ENCODE measurements at regions not wholly inside any gene's neighbourhood (a gene's known extent, or its start where the extent isn't known, plus 50 kb on each side); places are given as distances from the start of the nearest gene placed in this dataset.
"Not testable (repeated sequence)": the region's sequence is repeated elsewhere in the genome, so short reads cannot be mapped to it uniquely, and the experiment has no call there.

DNA sequence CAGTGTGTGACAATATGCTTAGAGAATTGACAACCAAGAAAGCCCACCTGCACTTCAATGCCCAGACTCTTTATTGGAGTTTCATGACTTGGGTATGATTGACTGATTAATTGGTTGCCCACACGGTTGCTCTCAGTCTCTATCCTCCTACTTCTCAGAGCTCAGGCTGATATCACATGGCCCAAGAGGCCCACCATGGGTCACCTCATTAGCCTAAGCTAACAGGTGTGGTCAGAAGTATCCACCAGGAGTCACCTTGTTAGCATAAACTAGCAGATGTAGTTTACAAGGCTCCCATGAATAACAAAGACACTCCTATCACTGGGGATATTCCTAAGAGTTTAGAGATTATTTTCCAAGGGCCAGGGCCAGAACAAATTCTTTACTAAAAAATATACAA is 120.2 kb upstream of the MBNL1 start:
- no peak overlapping the region for H3K4me3 ChIP-seq
- no peaks in the 10 kb centered on the region for H3K27me3 ChIP-seq
- no peaks in the 10 kb centered on the region for H3K9me3 ChIP-seq
- no peaks in the 10 kb centered on the region for H3K36me3 ChIP-seq
- no peak for DNase-seq

DNA sequence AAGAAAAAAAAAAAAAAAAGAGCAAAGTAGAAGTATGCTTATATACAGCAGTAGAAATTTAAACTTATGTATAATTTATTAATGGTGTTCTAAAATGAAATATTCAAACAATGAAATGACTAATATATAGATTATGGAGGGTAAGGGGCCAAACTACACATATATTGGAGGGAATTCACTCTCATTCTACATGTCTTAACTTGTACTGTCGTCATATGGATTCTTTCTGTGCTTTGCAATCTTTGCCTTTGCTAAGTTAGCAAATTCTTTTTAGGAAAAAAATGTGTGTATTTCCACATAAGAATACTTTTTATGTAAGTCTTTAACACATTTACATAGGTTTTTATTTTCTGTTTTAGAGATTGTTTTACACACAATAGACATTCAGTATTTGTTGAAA is 118.9 kb upstream of the MBNL1 start:
- H3K9me3 ChIP-seq, result no peaks in the 10 kb centered on the region
- H3K4me3 ChIP-seq, result no peak overlapping the region
- no peak for DNase-seq
- H3K27me3 ChIP-seq, result no peaks in the 10 kb centered on the region
- no peaks in the 10 kb centered on the region for H3K36me3 ChIP-seq

DNA sequence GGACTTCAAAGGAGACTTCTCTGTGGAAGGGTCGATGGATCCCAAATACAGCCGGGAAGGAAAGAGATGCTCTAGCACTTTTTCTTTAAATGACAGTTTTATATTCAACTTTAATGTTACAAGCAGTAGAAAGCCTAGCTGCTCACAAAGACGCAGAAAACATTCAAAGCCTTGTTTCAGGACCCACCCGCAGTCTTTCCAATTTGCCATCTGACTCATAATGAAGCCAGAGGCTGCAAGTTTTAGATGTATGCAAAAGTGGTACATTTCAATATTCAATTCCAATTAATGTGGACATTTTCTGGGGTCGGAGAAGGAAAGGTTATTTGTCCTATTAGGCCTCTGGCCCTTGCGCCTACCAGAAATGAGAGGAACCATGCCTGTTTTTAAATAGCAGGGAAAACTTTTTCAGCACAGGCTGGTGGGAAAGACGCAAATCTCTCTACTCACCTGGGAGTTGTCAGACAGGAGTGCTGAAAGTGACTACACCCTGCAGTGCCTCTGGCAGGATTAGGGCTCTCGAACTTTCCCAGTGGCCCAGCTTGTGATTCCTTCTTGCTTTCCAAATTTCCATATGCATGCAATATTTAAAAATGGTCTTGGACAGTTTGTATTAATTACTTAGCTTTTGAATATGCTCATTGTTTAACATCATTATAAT is 117.4 kb upstream of the MBNL1 start:
- no peaks in the 10 kb centered on the region for H3K36me3 ChIP-seq
- no peaks in the 10 kb centered on the region for H3K27me3 ChIP-seq
- no peaks in the 10 kb centered on the region for H3K9me3 ChIP-seq
- no peak overlapping the region for H3K4me3 ChIP-seq
- DNase-seq, result no peak

DNA sequence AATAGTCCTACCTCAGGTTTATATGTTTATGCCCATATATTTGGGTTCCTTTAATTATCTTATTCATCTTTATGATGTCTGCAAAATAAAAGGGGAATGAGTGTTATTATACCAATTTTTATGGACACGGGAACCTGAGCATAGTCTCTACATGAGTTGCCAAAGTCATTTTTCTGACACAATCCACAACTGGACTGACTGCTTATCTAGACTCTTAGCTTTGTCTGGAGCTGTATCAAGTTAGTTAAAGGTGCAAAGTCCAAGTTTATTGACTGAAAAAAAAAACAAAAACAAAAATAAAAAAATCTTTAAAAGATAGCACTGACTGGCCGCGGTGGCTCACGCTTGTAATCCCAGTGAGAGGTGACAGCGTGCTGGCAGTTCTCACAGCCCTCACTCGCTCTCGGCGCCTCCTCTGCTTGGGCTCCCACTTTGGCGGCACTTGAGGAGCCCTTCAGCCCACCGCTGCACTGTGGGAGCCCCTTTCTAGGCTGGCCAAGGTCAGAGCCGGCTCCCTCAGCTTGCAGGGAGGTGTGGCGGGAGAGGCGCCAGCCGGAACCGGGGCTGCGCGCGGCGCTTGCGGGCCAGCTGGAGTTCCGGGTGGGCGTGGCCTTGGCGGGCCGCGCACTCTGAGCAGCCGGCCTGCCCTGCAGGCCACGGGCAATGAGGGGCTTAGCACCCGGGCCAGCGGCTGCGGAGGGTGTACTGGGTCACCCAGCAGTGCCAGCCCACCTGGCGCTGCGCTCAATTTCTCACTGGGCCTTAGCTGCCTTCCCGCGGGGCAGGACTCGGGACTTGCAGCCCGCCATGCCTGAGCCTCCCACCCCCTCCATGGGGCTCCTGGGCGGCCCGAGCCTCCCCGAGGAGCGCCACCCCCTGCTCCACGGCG is 116.6 kb upstream of the MBNL1 start:
- not testable (repeated sequence) for H3K36me3 ChIP-seq, H3K27me3 ChIP-seq, DNase-seq, H3K9me3 ChIP-seq, H3K4me3 ChIP-seq

DNA sequence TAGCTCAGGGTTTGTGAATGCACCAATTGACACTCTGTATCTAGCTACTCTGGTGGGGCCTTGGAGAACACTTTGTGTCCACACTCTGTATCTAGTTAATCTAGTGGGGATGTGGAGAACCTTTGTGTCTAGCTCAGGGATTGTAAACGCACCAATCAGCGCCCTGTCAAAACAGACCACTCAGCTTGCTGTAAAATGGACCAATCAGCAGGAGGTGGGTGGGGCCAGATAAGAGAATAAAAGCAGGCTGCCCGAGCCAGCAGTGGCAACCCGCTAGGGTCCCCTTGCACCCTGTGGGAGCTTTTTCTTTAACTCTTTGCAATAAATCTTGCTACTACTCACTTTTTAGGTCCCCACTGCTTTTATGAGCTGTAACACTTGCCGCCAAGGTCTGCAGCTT is 115.6 kb upstream of the MBNL1 start:
- DNase-seq, H3K36me3 ChIP-seq, H3K9me3 ChIP-seq, H3K4me3 ChIP-seq, H3K27me3 ChIP-seq: not testable (repeated sequence)

DNA sequence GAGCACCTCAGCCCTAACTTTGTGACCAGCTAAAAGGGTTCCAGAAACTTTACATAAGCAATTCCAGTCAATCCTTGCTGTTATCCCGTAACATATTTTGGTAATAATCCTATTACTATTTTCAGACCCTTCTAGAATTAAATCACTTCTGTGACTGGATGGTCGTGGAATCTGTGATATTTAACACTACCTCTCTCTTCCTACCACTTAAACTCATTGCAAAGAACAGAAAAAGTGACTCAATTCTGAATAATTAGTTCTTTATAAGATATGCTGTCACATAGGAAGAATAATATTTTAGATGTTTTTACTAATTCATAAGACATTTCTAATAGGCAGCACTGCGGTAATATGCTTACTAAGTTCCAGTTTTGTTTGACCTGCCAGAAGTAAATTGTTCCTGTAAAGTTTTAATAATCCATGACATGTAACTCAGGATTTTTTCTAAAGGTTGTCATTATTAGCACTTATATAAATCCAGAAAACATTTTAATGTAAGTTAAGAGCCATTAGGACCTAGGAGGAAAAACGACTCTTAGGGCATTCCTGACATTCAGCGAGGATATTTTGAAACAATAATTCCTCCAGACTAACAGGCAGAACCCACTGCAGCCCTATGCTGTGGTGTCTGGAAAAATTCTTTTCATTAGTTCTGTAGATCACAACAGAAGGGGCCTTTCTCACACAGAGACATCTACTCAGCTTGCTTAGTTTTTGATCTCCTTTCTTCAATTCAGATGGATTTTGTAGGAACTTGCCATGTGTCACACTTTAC is 113.3 kb upstream of the MBNL1 start:
- Histone ChIP-seq H3K27me3 (no peaks in the 10 kb centered on the region), H3K36me3 (no peaks in the 10 kb centered on the region), H3K4me3 (no peak overlapping the region), H3K9me3 (no peaks in the 10 kb centered on the region)
- DNase-seq, result no peak

DNA sequence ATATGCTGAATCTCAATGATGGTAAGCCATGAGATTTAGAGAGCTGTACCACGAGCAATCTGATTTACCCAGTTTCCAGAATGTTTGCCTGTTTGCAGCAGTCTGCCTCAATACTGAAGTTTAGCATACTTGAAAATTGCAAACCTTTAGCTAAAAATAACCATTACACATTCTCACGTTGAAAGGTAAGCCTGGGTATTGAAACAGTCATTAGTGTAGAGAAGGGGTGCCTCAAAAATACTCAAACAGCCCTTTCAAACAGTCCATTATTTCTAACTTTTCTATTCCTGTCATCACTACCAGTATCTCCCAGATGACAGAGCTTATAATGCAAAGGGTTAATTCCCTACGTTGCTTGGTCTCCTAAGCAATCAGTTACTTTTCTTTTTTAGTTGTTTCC is 111.8 kb upstream of the MBNL1 start:
- no peaks in the 10 kb centered on the region for H3K27me3 ChIP-seq
- no peak for DNase-seq
- no peaks in the 10 kb centered on the region for H3K9me3 ChIP-seq

DNA sequence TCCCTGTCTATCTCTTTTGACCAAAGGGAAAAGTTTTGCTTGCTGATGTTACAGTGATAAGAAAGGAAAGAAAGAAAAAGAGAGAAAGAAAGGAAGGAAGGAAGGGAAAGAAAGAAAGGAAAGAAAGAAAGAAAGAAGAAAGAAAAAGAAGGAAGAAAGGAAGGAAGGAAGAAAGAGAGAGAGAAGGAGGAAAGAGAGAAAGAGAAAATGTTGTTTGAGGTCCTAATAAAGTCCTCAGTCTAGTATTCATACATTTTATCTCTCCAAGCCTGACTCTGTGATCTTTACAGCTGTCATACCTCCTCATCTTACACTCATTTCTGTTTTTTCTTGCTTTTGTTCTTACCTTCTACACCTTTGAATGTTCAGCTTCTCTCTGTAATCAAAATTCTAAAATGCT is 111.4 kb upstream of the MBNL1 start:
- Histone ChIP-seq H3K9me3 (no peaks in the 10 kb centered on the region), H3K36me3 (no peaks in the 10 kb centered on the region), H3K4me3 (no peak overlapping the region), H3K27me3 (no peaks in the 10 kb centered on the region)
- no peak for DNase-seq

More for the DNA sequence above, 111.8 kb upstream of the MBNL1 start:
- Histone ChIP-seq H3K4me3 (no peak overlapping the region), H3K36me3 (no peaks in the 10 kb centered on the region)

DNA sequence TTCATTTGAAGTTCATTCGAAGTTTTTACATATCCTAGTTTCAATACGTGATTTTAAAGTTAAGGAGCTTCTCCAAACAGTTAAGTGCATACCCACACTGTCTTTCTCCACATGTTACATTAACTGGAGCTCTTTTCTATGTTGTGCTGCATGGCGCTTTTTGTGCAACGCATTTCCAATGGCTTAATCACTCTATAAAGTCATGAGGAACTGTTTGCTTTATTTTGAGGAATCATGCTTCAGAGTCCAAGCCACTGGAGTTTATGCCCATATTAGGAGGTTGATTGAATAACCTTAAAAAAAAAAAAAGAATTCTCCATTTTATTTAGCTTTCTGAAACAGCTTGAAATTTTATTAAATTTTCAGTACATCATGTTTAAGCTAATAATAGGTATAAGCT is 109.4 kb upstream of the MBNL1 start:
- no peak overlapping the region for H3K4me3 ChIP-seq
- H3K36me3 ChIP-seq, result no peaks in the 10 kb centered on the region
- peak; percentile 31 for DNase-seq
- no peaks in the 10 kb centered on the region for H3K9me3 ChIP-seq
- no peaks in the 10 kb centered on the region for H3K27me3 ChIP-seq

DNA sequence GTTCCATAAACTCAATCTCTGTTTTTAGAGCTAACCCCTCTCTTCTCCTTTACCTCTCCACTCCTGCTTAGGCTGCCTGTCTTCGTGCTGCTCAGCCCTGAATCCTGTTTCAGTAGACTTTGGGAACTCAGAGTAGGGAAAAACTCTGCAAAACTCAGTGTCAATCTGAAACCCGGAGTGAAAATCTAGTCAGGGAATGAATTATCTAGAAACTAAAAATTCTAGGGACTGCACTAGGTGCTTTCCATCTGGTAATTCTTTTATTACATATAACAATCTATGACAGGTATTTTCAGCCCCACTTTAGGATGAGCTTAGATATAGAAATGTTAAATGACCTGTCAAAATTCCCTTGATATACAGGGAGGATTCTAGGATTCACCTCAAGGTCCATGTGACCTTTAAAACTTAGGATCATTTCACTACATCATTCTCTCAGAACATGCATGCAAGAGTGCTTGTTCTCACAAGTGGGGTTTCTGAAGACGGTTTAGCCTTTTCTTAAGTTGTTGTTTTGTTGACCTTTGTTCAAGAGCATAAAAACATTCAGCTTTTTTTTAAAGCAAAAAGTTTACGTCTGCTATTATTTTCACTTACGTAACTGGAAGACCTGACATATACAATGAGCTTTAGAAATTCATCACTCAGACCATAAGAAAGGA is 108.2 kb upstream of the MBNL1 start:
- Histone ChIP-seq H3K4me3 (no peak overlapping the region), H3K27me3 (no peaks in the 10 kb centered on the region), H3K9me3 (no peaks in the 10 kb centered on the region), H3K36me3 (no peaks in the 10 kb centered on the region)
- no peak for DNase-seq

DNA sequence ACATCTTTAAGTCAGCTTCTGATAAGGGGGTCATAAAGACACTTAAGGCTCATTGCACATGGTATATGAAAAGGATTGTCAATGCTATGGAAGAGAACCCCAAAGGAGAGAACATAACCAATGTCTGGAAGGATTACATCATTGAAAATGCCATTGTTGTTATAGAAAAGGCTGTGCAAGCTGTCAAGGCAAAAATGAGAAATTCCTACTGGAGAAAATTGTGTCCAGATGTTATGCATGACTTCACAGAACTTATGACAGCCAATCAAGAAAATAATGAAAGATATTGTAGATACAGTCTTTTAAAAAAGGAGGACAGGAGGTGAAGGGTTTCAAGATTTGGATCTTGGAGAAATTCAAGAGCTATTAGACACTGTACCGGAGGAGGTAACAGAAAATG is 96.3 kb upstream of the MBNL1 start:
- no peaks in the 10 kb centered on the region for H3K36me3 ChIP-seq
- H3K4me3 ChIP-seq, result no peak overlapping the region
- no peak for DNase-seq
- no peaks in the 10 kb centered on the region for H3K27me3 ChIP-seq
- peaks cover 2% of the 10 kb centered on the region for H3K9me3 ChIP-seq

DNA sequence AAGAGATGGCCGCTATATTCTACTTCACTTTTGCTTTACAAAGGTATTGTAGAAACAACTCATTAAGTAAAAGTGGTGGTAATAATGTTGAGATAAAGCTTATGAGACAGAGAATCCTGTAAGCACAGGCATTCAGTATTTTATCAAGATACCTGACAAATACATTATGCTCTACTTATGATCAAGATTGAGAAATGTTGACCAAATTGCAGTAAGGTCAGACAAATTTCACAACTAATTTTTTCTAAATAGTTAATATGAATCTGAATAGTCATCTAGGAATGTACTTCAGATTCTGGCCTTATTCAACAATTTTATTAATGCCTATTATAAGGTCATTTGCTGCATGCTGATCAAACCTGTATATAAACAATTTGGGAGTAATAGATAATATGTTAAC is 95.1 kb upstream of the MBNL1 start:
- no peaks in the 10 kb centered on the region for H3K36me3 ChIP-seq
- H3K4me3 ChIP-seq, result no peak overlapping the region
- peaks cover 2% of the 10 kb centered on the region for H3K9me3 ChIP-seq
- H3K27me3 ChIP-seq, result no peaks in the 10 kb centered on the region
- no peak for DNase-seq

DNA sequence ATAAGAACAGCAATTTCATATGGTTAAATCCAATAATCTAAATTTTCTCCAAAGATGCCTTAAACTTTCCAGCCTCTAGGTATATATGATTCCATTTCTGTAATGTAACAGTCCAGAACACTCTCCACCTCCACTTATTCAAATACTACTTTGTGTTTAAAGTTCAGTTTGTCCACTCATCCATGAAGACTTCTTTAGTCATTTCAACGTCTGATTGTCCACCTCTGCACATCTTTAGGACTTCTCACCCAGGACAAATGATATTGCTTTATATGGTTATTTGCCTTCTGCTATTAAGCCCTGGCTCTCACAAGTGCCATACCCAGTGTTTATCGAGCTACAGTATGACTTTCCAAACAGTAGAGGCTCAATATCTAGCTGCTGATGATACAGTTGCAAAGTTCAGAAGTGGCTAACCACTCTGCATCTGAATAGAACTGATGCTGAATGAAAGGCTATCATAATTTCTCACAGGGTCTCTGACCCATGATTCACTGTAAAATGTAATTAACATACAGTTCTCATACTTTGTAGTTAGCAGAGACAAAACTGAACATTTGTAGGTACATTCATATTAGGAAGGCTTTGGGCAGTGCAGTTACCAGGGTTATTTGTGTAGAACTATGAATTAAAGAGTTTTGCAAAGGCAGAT is 93.7 kb upstream of the MBNL1 start:
- no peaks in the 10 kb centered on the region for H3K27me3 ChIP-seq
- H3K9me3 ChIP-seq, result peaks cover 2% of the 10 kb centered on the region
- DNase-seq, result no peak
- H3K4me3 ChIP-seq, result no peak overlapping the region
- no peaks in the 10 kb centered on the region for H3K36me3 ChIP-seq

DNA sequence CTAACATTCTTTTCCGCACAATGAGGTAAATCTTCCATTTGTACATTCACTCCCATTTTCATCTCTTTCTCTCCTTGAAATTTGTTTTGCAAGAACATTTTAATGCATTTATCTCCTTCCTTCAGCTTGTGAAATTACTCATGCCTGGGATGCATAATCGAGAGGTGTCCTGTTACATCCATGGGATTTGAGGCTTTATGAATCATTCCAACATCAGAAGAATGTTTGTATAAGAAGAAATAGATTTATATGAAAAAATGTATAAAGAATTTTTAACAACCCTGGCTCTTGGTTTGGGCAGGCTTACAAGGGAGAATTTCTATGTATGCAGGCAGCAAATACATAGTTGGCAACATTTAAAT is 93.2 kb upstream of the MBNL1 start:
- no peaks in the 10 kb centered on the region for H3K27me3 ChIP-seq
- no peaks in the 10 kb centered on the region for H3K36me3 ChIP-seq
- DNase-seq, result peak; percentile 56
- no peak overlapping the region for H3K4me3 ChIP-seq
- peaks cover 2% of the 10 kb centered on the region for H3K9me3 ChIP-seq

DNA sequence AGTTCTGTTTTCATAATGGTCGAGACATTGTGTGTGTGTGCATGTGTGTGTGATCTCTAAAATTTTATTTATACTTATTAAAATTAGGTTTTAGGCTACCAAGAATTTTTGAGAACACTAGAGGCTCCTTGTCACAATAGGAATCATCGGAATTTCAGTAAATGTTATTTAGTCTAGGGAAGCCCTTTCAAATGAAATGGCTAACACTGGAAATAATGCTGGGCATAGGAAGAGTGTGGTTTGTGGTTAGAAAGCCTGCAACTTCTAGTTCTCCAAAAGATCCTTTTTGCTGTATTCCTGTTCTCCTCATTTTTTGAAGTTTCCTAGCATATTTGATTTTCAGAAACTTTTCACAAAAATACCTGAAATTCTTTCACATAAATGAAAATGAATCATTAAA is 92.5 kb upstream of the MBNL1 start:
- Histone ChIP-seq H3K4me3 (no peak overlapping the region), H3K27me3 (no peaks in the 10 kb centered on the region), H3K9me3 (peaks cover 2% of the 10 kb centered on the region), H3K36me3 (no peaks in the 10 kb centered on the region)
- no peak for DNase-seq

DNA sequence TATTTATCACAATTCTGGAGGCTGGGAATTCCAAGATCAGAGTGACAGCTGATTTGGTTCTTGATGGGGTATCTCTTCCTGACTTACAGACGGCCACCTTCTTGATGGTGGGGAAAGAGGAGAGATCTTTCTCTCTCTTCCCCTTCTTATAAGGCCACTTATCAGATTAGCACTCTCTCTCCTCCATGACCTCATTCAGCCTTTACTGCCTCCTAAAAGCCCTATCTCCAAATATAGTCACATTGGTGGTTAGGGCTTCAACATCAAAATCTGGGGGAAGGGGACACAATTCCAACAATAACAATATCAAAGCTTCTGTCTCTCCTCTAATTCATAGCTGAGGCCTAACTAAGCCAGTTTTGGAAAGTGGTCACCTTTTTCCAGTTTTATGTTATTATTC is 91.7 kb upstream of the MBNL1 start:
- Histone ChIP-seq H3K9me3 (peaks cover 2% of the 10 kb centered on the region; the same call in 1 of the 2 replicates), H3K36me3 (no peaks in the 10 kb centered on the region), H3K27me3 (no peaks in the 10 kb centered on the region), H3K4me3 (no peak overlapping the region)
- no peak for DNase-seq

DNA sequence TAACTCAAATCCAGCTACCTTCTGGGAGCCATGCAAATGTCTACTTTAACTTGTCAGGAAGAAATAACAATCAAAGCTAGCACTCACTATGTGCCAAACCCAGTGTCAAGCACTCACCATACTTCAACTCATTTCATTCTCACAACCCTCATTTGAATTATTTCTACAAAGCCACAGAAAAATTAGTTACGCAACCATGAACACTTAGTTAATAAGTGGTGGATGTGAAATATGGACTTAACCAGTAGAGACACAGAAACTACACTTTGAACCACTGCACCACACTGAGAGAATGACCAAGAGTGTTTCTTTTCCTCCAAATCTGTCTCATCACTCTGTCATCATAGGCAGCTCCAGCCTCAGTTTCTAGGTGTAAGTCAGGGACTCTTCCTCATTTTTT is 91.0 kb upstream of the MBNL1 start:
- H3K9me3 ChIP-seq, result no peaks in the 10 kb centered on the region; the same call in 1 of the 2 replicates
- H3K27me3 ChIP-seq, result no peaks in the 10 kb centered on the region
- no peaks in the 10 kb centered on the region for H3K36me3 ChIP-seq
- H3K4me3 ChIP-seq, result no peak overlapping the region
- no peak for DNase-seq

Data from MG63 (cell line).